Posterior vena cava (tissue), 2 donors: ENCODE measurements at regions not wholly inside any gene's neighbourhood (a gene's known extent, or its start where the extent isn't known, plus 50 kb on each side); places are given as distances from the start of the nearest gene placed in this dataset.

Source experiments
- DNase-seq: peaks from one replicate; pipeline ENCODE4 v3.0.0-alpha.2; 2020; ENCODE audit warnings: low spot score
- intact Hi-C, 2 donors: fragments of 100-400 bp; cut with DNase I; formaldehyde crosslinking; loops; one replicate each; pipeline versions ENCODE4 v1.14.1 to v1.14.2; 2022 to 2023
- donor health status: DM: yes; HTN: yes; CAD: no.
- donor health status: DM: yes; HTN: yes; CAD: no.

GRCh38 chr4:36677874-36678273, 396.5 kb downstream of the DTHD1 start:
- intact Hi-C loops, result no loop called here
- DNase-seq, result no peak

GRCh38 chr4:36687681-36688080, 406.3 kb downstream of the DTHD1 start:
- intact Hi-C loops, result no loop called here
- no peak for DNase-seq

GRCh38 chr4:36692586-36692985, 411.2 kb downstream of the DTHD1 start:
- intact Hi-C loops, result no loop called here
- no peak for DNase-seq

- intact Hi-C loops, result no loop called here
- DNase-seq, result no peak
Measured at GRCh38 chr4:36702245-36702644, 420.8 kb downstream of the DTHD1 start.

GRCh38 chr4:36704289-36704688, 422.9 kb downstream of the DTHD1 start:
- intact Hi-C loops, result no loop called here
- no peak for DNase-seq

- intact Hi-C loops, result no loop called here
Measured at GRCh38 chr4:36709991-36710390, 428.6 kb downstream of the DTHD1 start.

GRCh38 chr4:36712013-36712412, 430.6 kb downstream of the DTHD1 start:
- DNase-seq, result no peak
- intact Hi-C loops, result no loop called here

More at GRCh38 chr4:36709991-36710390, 428.6 kb downstream of the DTHD1 start:
- no peak for DNase-seq

- intact Hi-C loops, result no loop called here
- no peak for DNase-seq
Measured at GRCh38 chr4:36716874-36717273, 435.5 kb downstream of the DTHD1 start.

- no peak for DNase-seq
- intact Hi-C loops, result no loop called here
Measured at GRCh38 chr4:36719425-36719824, 438.0 kb downstream of the DTHD1 start.

- DNase-seq, result no peak
- intact Hi-C loops, result no loop called here
Measured at GRCh38 chr4:36722986-36723385, 441.6 kb downstream of the DTHD1 start.

- intact Hi-C loops, result no loop called here
- DNase-seq, result no peak
Measured at GRCh38 chr4:36734334-36734733, 452.9 kb downstream of the DTHD1 start.

GRCh38 chr4:36737691-36738090, 456.3 kb downstream of the DTHD1 start:
- intact Hi-C loops, result no loop called here
- no peak for DNase-seq

- DNase-seq, result no peak
- intact Hi-C loops, result no loop called here
Measured at GRCh38 chr4:36740796-36741310, 459.4 kb downstream of the DTHD1 start.

- no peak for DNase-seq
- intact Hi-C loops, result no loop called here
Measured at GRCh38 chr4:36747277-36748129, 466.1 kb downstream of the DTHD1 start.

- intact Hi-C loops, result no loop called here
- no peak for DNase-seq
Measured at GRCh38 chr4:36753048-36753447, 471.6 kb downstream of the DTHD1 start.

- intact Hi-C loops, result no loop called here
- no peak for DNase-seq
Measured at GRCh38 chr4:36757580-36758311, 476.3 kb downstream of the DTHD1 start.

GRCh38 chr4:36758312-36759178, 477.1 kb downstream of the DTHD1 start:
- intact Hi-C loops, result no loop called here
- DNase-seq, result no peak

- intact Hi-C loops, result no loop called here
- no peak for DNase-seq
Measured at GRCh38 chr4:36761607-36762006, 480.2 kb downstream of the DTHD1 start.

GRCh38 chr4:36763814-36764213, 480.7 kb upstream of the NWD2 start:
- intact Hi-C loops, result no loop called here
- DNase-seq, result no peak

- intact Hi-C loops, result no loop called here
- DNase-seq, result no peak
Measured at GRCh38 chr4:36767596-36767995, 476.9 kb upstream of the NWD2 start.
